ENCODE measurements at regions not wholly inside any gene's neighbourhood (a gene's known extent, or its start where the extent isn't known, plus 50 kb on each side); places are given as distances from the start of the nearest gene placed in this dataset.

DNA sequence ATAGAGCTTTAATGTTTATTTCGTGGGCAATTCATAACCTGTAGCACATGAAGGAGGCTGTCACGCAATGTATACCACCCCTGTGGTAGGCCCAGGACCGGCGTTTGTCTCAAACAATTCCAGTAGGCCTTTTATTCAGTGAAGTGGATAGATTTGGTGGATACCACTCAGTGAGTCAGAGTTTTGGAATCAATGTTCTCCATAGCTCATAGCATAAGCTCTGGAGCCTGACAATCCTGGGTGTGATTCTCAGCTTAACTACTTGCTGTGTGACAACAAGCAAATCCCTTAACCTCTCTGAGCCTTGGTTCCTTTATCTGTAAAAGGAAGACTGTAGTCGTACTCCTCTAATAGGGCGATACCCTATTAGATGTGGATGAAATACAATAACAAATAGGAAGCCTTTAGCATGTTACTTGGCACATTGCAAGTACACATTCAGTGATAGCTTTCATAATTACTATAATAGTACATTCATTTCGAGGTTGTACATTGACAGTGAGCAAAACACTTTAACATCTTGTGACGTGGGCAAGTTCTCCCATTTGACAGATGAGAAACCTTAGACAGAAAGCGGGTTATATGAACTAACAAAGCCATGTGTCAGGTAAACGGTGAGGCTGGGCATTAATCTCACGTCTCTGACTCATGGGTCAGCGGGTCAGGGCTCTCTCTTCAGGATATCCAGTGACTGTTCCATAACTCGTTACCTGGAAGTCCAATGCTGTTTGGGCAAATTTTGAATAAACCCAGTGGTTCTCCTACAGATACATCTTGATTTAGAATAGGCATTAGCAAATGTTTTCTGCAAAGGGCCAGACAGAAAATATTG lies 130.8 kb downstream of the C9orf152 start:
- Histone ChIP-seq H3K9me2 (replicated peaks; ENCODE audit: low read length) (no peaks in the 10 kb centered on the region), H3F3A (ENCODE audit: low read length, unreplicated experiment) (no peaks in the 10 kb centered on the region), H3K27me3 (ENCODE audit: low read length) (no peaks in the 10 kb centered on the region), H3K36me3 (ENCODE audit: low read depth, low read length) (no peaks in the 10 kb centered on the region), H3K9ac (ENCODE audit: low read length) (no peak overlapping the region), H2AFZ (ENCODE audit: low read length) (no peak overlapping the region), H3K9me3 (ENCODE audit: low read length) (no peaks in the 10 kb centered on the region), H3K79me2 (ENCODE audit: low read length) (peaks cover 94% of the 10 kb centered on the region), H3K4me2 (ENCODE audit: low read length) (no peak overlapping the region), H3K27ac (ENCODE audit: low read length) (no peak overlapping the region), H3K4me3 (ENCODE audit: low read length) (no peak overlapping the region), H3K4me1 (ENCODE audit: insufficient read depth, low read length) (peaks cover 24% of the 10 kb centered on the region), H4K20me1 (ENCODE audit: low read length) (peaks cover 29% of the 10 kb centered on the region)
- TF ChIP-seq, protein P1, sequence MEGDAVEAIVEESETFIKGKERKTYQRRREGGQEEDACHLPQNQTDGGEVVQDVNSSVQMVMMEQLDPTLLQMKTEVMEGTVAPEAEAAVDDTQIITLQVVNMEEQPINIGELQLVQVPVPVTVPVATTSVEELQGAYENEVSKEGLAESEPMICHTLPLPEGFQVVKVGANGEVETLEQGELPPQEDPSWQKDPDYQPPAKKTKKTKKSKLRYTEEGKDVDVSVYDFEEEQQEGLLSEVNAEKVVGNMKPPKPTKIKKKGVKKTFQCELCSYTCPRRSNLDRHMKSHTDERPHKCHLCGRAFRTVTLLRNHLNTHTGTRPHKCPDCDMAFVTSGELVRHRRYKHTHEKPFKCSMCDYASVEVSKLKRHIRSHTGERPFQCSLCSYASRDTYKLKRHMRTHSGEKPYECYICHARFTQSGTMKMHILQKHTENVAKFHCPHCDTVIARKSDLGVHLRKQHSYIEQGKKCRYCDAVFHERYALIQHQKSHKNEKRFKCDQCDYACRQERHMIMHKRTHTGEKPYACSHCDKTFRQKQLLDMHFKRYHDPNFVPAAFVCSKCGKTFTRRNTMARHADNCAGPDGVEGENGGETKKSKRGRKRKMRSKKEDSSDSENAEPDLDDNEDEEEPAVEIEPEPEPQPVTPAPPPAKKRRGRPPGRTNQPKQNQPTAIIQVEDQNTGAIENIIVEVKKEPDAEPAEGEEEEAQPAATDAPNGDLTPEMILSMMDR (conservative IDR thresholded peaks at IDR 0.05; ENCODE audit: low read depth, low read length) = no peak
- TF ChIP-seq EZH2phosphoT487 (IDR thresholded peaks at IDR 0.05; ENCODE audit: borderline replicate concordance, low read length) (no peak), EZH2 (IDR thresholded peaks at IDR 0.05; ENCODE audit: low read length, unreplicated experiment) (no peak)
- ChIA-PET CTCF (no interaction called here), POLR2A (ENCODE audit: unreplicated experiment) (no interaction called here)
- intact Hi-C loops (cut with micrococcal nuclease) = no loop called here
- ATAC-seq (peak; percentile 42; the same call in 1 of the 2 replicates), DNase-seq (peak; percentile 55)
- BruUV-seq (replicated peaks) = no TSS peak

GRCh38 chr9:110077925-110078324 lies 130.0 kb downstream of the C9orf152 start:
- Histone ChIP-seq H2AFZ (ENCODE audit: low read length) (no peak overlapping the region), H3K9me3 (ENCODE audit: low read length) (no peaks in the 10 kb centered on the region), H3K27me3 (ENCODE audit: low read length) (no peaks in the 10 kb centered on the region), H3K9ac (ENCODE audit: low read length) (no peak overlapping the region), H3K9me2 (replicated peaks; ENCODE audit: low read length) (no peaks in the 10 kb centered on the region), H3K27ac (ENCODE audit: low read length) (no peak overlapping the region), H3F3A (ENCODE audit: low read length, unreplicated experiment) (no peaks in the 10 kb centered on the region), H3K36me3 (ENCODE audit: low read depth, low read length) (no peaks in the 10 kb centered on the region), H4K20me1 (ENCODE audit: low read length) (peaks cover 29% of the 10 kb centered on the region), H3K4me1 (ENCODE audit: insufficient read depth, low read length) (peaks cover 22% of the 10 kb centered on the region), H3K4me3 (ENCODE audit: low read length) (no peak overlapping the region), H3K4me2 (ENCODE audit: low read length) (no peak overlapping the region), H3K79me2 (ENCODE audit: low read length) (peaks cover 92% of the 10 kb centered on the region)
- TF ChIP-seq, protein P1 (conservative IDR thresholded peaks at IDR 0.05; ENCODE audit: low read depth, low read length) = no peak
- no peak for TF ChIP-seq EZH2phosphoT487 (IDR thresholded peaks at IDR 0.05; ENCODE audit: borderline replicate concordance, low read length)
- TF ChIP-seq EZH2 (IDR thresholded peaks at IDR 0.05; ENCODE audit: low read length, unreplicated experiment) = no peak
- ATAC-seq (no peak), DNase-seq (no peak)
- BruUV-seq (replicated peaks) = no TSS peak
- CTCF ChIA-PET = interaction anchor here (0.7 kb wide), 1 partner anchor 111 kb away, joined by 4 read pairs; no protein-coding TSS in a partner anchor
- intact Hi-C loops (cut with micrococcal nuclease) = no loop called here
- POLR2A ChIA-PET (ENCODE audit: unreplicated experiment) = no interaction called here

- no peak for TF ChIP-seq EZH2phosphoT487 (IDR thresholded peaks at IDR 0.05; ENCODE audit: borderline replicate concordance, low read length)
- no peak for TF ChIP-seq EZH2 (IDR thresholded peaks at IDR 0.05; ENCODE audit: low read length, unreplicated experiment)
- TF ChIP-seq, protein P1 (conservative IDR thresholded peaks at IDR 0.05; ENCODE audit: low read depth, low read length) = no peak
- no peak overlapping the region for H3K27ac ChIP-seq (ENCODE audit: low read length)
- H3K4me1 ChIP-seq (ENCODE audit: insufficient read depth, low read length) = peaks cover 22% of the 10 kb centered on the region
- H3K4me2 ChIP-seq (ENCODE audit: low read length) = no peak overlapping the region
- ATAC-seq (no peak), DNase-seq (no peak)
- H3F3A ChIP-seq (ENCODE audit: low read length, unreplicated experiment) = no peaks in the 10 kb centered on the region
- H3K79me2 ChIP-seq (ENCODE audit: low read length) = peaks cover 92% of the 10 kb centered on the region
- no peaks in the 10 kb centered on the region for H3K36me3 ChIP-seq (ENCODE audit: low read depth, low read length)
- BruUV-seq (replicated peaks) = no TSS peak
- intact Hi-C loops (cut with micrococcal nuclease) = no loop called here
- peaks cover 25% of the 10 kb centered on the region; the same call in 1 of the 2 replicates for H4K20me1 ChIP-seq (ENCODE audit: low read length)
- POLR2A ChIA-PET (ENCODE audit: unreplicated experiment) = no interaction called here
- no peaks in the 10 kb centered on the region for H3K9me2 ChIP-seq (replicated peaks; ENCODE audit: low read length)
- H3K9ac ChIP-seq (ENCODE audit: low read length) = no peak overlapping the region
- CTCF ChIA-PET = no interaction called here
- H3K4me3 ChIP-seq (ENCODE audit: low read length) = no peak overlapping the region
- H3K9me3 ChIP-seq (ENCODE audit: low read length) = no peaks in the 10 kb centered on the region
- H3K27me3 ChIP-seq (ENCODE audit: low read length) = no peaks in the 10 kb centered on the region
- H2AFZ ChIP-seq (ENCODE audit: low read length) = no peak overlapping the region
Measured at GRCh38 chr9:110078604-110079003, 129.4 kb downstream of the C9orf152 start.

Measured in PC-3 (cell line).